ENCODE measurements at regions not wholly inside any gene's neighbourhood (a gene's known extent, or its start where the extent isn't known, plus 50 kb on each side); places are given as distances from the start of the nearest gene placed in this dataset.

DNA sequence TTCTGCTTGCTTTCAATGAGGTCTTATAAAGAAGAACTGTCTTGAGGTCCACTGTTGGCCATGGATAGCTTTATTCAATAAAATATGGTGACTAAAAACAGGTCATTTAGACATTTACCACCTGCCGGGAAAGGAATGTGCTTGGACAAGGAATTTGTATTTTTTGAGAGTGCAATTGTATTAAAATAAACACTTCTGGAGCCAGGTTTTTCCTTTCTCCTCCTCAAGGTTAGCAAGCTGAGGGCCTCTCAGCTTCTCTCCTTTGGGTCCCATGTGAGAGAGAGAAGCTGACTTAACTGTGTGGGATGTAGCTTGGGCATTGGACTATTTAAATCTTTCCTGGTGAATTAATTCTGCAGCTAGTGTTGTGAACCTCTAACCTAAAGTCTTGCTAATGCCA is 321.0 kb downstream of the MEIS1 start:
- intact Hi-C loops (cut with DNase I; ENCODE audit: low total_unique reads), result no loop called here
- TF ChIP-seq, protein P1, sequence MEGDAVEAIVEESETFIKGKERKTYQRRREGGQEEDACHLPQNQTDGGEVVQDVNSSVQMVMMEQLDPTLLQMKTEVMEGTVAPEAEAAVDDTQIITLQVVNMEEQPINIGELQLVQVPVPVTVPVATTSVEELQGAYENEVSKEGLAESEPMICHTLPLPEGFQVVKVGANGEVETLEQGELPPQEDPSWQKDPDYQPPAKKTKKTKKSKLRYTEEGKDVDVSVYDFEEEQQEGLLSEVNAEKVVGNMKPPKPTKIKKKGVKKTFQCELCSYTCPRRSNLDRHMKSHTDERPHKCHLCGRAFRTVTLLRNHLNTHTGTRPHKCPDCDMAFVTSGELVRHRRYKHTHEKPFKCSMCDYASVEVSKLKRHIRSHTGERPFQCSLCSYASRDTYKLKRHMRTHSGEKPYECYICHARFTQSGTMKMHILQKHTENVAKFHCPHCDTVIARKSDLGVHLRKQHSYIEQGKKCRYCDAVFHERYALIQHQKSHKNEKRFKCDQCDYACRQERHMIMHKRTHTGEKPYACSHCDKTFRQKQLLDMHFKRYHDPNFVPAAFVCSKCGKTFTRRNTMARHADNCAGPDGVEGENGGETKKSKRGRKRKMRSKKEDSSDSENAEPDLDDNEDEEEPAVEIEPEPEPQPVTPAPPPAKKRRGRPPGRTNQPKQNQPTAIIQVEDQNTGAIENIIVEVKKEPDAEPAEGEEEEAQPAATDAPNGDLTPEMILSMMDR (IDR thresholded peaks at IDR 0.05 in 4 of 5, conservative IDR thresholded peaks at IDR 0.05 in 1 of 5), result no peak
- TF ChIP-seq POLR2A (IDR thresholded peaks at IDR 0.05), result no peak
- H3K4me3 ChIP-seq, result no peak overlapping the region
- DNase-seq (no peak), ATAC-seq (no peak)
- H3K4me1 ChIP-seq, result no peaks in the 10 kb centered on the region
- no peak overlapping the region for H3K27ac ChIP-seq
- no peaks in the 10 kb centered on the region for H3K9me3 ChIP-seq
- in situ Hi-C loops (cut with MboI; ENCODE audit: low sequenced_read_pairs in 4 of 4), result no loop called here
- no peaks in the 10 kb centered on the region for H3K27me3 ChIP-seq
- H3K36me3 ChIP-seq, result no peaks in the 10 kb centered on the region

DNA sequence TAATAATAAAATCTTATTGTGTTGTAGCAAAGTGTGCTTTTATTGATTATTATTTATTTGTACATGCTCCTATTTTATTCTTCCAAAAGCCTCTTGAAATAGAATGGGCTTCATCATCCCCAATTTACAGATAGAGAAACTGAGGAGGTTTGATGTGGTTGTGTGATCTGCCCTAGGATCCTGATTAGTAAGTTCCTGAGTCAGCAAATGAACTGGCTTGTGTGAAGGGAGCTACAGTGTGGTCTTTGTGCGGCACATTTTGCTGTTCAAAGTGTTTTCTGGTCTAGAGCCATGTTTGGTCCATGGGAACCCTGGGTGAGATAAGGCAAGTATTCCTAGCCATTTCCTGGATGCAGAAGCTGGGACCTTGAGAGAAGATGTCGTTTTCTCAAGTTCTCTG is 326.9 kb downstream of the MEIS1 start:
- Histone ChIP-seq H3K4me3 (no peak overlapping the region), H3K27me3 (no peaks in the 10 kb centered on the region), H3K27ac (no peak overlapping the region), H3K9me3 (no peaks in the 10 kb centered on the region), H3K4me1 (no peaks in the 10 kb centered on the region), H3K36me3 (no peaks in the 10 kb centered on the region)
- in situ Hi-C loops (cut with MboI; ENCODE audit: low sequenced_read_pairs in 4 of 4) (no loop called here), intact Hi-C loops (cut with DNase I; ENCODE audit: low total_unique reads) (no loop called here)
- no peak for DNase-seq
- TF ChIP-seq, protein P1 (IDR thresholded peaks at IDR 0.05 in 4 of 5, conservative IDR thresholded peaks at IDR 0.05 in 1 of 5), result no peak
- TF ChIP-seq POLR2A (IDR thresholded peaks at IDR 0.05), result no peak
- no peak for ATAC-seq

DNA sequence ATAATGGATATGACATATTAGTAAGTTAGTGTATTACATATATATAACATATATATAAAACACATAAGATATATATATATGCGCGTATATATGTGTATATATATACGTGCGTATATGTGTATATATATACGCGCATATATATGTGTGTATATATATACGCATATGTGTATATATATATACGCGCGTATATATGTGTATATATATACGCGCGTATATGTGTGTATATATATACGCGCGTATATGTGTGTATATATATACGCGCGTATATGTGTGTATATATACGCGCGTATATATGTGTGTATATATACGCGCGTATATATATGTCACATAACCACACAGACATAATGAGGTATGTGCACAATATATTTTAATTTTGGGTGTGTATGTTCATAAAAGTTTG is 327.8 kb downstream of the MEIS1 start:
- no peaks in the 10 kb centered on the region for H3K4me1 ChIP-seq
- intact Hi-C loops (cut with DNase I; ENCODE audit: low total_unique reads) (no loop called here), in situ Hi-C loops (cut with MboI; ENCODE audit: low sequenced_read_pairs in 4 of 4) (no loop called here)
- DNase-seq (no peak), ATAC-seq (no peak)
- H3K27me3 ChIP-seq, result no peaks in the 10 kb centered on the region
- H3K4me3 ChIP-seq, result no peak overlapping the region
- TF ChIP-seq, protein P1 (IDR thresholded peaks at IDR 0.05 in 4 of 5, conservative IDR thresholded peaks at IDR 0.05 in 1 of 5), result no peak
- no peak for TF ChIP-seq POLR2A (IDR thresholded peaks at IDR 0.05)
- H3K9me3 ChIP-seq, result no peaks in the 10 kb centered on the region
- H3K36me3 ChIP-seq, result no peaks in the 10 kb centered on the region
- no peak overlapping the region for H3K27ac ChIP-seq

DNA sequence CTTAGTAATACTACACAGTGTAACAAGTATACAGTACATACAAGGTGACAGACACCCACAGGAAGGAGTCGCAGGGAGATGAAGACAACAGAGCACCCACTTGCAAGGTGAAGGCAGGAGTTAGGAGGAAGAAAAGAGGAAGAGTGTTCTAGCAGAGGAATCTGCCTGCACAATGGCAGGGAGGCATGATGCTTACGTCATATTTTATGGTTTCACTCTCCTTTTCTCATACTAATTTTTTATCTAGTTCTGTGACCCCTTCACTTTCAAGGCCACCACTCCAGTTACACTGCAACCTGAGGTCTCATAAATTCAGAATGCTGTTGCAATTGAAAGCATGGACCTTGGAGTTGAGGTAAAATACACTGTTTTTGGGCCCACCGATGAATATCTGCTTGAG is 331.7 kb downstream of the MEIS1 start:
- Histone ChIP-seq H3K27ac (no peak overlapping the region), H3K9me3 (no peaks in the 10 kb centered on the region), H3K4me3 (no peak overlapping the region), H3K27me3 (no peaks in the 10 kb centered on the region), H3K4me1 (no peaks in the 10 kb centered on the region), H3K36me3 (no peaks in the 10 kb centered on the region)
- ATAC-seq (no peak), DNase-seq (no peak)
- intact Hi-C loops (cut with DNase I; ENCODE audit: low total_unique reads) (no loop called here), in situ Hi-C loops (cut with MboI; ENCODE audit: low sequenced_read_pairs in 4 of 4) (no loop called here)
- no peak for TF ChIP-seq POLR2A (IDR thresholded peaks at IDR 0.05)
- TF ChIP-seq, protein P1 (IDR thresholded peaks at IDR 0.05 in 4 of 5, conservative IDR thresholded peaks at IDR 0.05 in 1 of 5), result no peak

DNA sequence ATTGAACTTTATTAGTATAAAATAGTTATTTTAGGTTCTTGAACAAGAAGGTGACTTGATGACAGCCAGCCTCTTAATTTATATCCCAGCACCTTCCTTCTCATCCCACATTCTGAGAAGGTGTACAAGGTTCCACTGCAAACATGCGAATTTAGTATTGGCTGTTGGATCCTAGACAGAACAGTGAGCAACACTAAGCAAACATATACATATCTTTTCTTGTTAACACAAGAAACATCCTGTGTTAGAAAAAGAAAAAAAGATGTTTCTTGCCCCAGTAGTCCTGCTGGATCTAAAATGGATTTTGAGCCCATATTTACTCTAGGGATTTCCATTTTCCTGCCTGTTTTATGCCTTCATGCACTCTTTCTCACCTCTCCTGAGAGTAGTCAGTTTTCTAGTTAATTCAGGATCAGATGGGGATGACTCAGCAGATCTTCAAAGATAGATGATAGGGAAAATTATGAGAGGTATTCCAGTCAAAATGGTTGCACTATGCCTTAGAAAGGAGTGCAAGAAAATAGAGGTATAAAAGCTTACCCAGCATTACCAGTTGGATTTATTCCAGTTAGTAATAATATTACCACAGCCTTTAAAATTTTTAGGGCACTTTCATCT is 336.5 kb downstream of the MEIS1 start:
- H3K9me3 ChIP-seq, result no peaks in the 10 kb centered on the region
- no peak for DNase-seq
- no peaks in the 10 kb centered on the region for H3K36me3 ChIP-seq
- in situ Hi-C loops (cut with MboI; ENCODE audit: low sequenced_read_pairs in 4 of 4) (no loop called here), intact Hi-C loops (cut with DNase I; ENCODE audit: low total_unique reads) (no loop called here)
- no peak overlapping the region for H3K4me3 ChIP-seq
- no peaks in the 10 kb centered on the region for H3K4me1 ChIP-seq
- no peak overlapping the region for H3K27ac ChIP-seq
- H3K27me3 ChIP-seq, result no peaks in the 10 kb centered on the region
- no peak for ATAC-seq
- TF ChIP-seq, protein P1 (IDR thresholded peaks at IDR 0.05 in 4 of 5, conservative IDR thresholded peaks at IDR 0.05 in 1 of 5), result no peak
- TF ChIP-seq POLR2A (IDR thresholded peaks at IDR 0.05), result no peak
